Renal cortical epithelial cell (primary cell): ENCODE measurements at regions not wholly inside any gene's neighbourhood (a gene's known extent, or its start where the extent isn't known, plus 50 kb on each side); places are given as distances from the start of the nearest gene placed in this dataset.
"Not testable (repeated sequence)": the region's sequence is repeated elsewhere in the genome, so short reads cannot be mapped to it uniquely, and the experiment has no call there.

ENCODE experiments used
- DNase-seq: peaks from one replicate; pipeline ENCODE4 v3.0.0-alpha.2; 2011; ENCODE audit warnings: low read depth

- DNase-seq, result peak; percentile 23
Measured at GRCh38 chr5:92992073-92992472, 588.9 kb downstream of the NR2F1-AS1 start.

DNA sequence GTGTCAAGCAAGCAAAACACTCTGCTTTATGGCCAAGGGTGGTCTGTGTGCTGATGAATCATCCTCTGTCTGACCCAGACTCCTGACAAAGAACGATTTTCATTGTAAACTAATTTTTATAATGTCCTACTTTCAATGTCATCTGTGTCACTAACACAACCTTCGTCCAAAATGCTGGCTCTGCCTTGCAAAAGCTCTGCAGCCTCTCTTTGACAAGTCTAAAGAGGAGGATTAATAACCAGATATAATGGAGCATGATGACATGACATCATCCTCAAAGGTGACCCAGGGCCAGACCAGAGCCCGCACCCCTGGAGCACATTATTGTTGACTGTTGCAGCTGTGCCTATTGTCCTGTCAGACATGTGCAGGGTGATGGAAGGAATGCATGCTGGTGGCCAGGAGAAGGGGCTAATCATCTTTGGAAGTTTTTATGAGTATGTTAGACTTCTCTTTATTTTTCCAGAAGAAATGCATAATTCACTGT, 589.4 kb downstream of the NR2F1-AS1 start:
- DNase-seq, result no peak

DNA sequence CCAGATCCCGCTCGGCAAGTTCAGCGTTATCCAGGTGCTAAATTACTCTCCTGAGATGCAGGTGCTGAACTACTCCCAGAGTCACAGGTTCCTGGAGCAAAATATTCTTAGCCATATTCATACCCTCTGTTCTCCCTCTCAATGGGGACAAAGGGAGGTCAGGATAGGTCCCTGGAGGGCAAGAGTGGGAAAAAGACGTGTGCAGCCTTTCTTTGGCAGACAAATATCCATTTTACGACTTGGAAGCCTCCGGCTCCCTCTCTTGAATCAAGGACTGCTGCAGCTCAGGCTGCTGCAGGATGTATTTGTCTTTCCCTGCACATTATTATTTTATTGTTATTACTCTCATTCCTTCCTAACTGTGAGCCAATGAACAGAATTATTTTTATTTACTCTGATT, 590.2 kb downstream of the NR2F1-AS1 start:
- no peak for DNase-seq

- peak; percentile 79 for DNase-seq
Measured at GRCh38 chr5:92981001-92981400, 600.0 kb downstream of the NR2F1-AS1 start.

DNA sequence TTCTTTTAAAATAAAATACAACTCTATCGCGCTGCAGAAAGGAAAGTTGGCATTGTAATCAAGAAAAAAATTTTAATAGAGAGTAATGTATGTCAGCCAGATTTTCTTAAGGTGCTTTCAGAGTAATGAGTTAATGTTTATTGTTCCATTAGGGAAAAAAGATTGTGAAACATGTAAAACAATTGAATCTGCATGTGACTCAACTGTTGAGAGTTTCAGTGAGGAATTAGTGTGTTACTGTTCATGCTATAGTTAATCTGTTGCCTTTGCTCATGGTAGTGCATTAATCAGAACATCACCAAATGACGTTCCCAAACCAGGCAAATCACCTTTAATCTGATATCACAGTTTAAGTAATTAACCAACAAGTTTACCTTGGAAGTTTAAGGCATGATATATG, 600.5 kb downstream of the NR2F1-AS1 start:
- peak; percentile 94 for DNase-seq

GRCh38 chr5:92979716-92980115, 601.3 kb downstream of the NR2F1-AS1 start:
- no peak for DNase-seq

- no peak for DNase-seq
Measured at GRCh38 chr5:92977846-92978540, 603.0 kb downstream of the NR2F1-AS1 start.

DNA sequence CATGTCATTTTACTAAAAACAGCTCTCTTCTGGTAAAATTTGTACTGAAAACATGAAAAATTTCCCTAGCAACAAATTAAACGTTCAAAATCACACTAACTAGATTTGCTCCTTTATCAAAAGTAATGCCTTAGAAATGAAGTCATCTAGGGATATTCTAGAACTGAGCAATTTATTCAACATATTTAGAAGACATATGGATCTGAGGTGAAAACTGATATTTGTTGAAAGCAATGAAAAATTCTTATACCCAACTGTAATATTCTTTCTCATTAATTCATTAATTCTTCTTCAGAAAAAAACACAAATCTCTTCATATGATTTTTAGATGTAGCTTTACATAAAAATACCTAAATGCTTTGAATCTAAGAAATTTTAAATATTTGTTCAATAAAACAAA, 604.9 kb downstream of the NR2F1-AS1 start:
- no peak for DNase-seq

DNA sequence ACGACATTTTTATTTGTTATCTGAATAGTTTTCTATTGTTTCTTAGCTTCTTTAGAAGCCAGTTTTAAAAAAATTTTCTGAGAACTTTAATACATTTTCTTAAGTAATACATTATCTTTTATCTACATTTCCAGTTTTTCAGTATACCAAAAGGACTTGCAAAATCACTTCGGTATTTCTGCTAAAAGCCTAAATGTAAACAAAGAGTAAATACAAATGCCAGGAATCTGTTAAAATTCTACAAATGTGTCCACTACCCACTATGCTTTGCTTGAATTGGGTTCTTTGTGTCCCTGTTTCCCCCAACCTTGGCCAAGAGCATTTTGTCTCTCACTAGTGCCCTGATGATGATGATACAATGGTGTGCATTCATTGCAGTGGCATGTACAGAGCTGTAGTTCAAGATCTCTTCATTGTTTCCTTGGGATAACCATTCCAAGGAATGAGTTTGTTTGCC, 611.2 kb downstream of the NR2F1-AS1 start:
- no peak for DNase-seq

- no peak for DNase-seq
Measured at GRCh38 chr5:92969191-92969780, 611.7 kb downstream of the NR2F1-AS1 start.

GRCh38 chr5:92963800-92964199, 617.2 kb downstream of the NR2F1-AS1 start:
- DNase-seq, result no peak

GRCh38 chr5:92962752-92963151, 618.3 kb downstream of the NR2F1-AS1 start:
- DNase-seq, result no peak

DNA sequence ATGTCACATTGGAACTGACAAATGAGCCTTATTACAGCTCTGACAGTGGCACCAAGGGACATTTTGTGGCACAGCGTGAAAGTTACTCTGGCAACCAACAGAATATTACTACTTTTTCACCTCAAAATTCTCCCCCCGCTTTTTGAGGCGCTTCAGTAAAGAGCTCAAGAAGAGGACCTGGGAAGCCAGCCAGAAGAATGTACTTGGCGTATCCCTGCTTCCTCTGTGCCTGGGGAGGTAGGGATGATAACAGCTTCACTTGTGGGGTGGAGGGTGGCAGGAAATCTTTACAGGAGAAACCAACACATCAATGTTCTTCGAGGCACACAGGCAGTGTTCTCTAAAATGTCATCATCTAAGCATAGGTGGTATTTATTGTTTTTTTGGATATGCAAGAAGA, 624.1 kb downstream of the NR2F1-AS1 start:
- no peak for DNase-seq

DNA sequence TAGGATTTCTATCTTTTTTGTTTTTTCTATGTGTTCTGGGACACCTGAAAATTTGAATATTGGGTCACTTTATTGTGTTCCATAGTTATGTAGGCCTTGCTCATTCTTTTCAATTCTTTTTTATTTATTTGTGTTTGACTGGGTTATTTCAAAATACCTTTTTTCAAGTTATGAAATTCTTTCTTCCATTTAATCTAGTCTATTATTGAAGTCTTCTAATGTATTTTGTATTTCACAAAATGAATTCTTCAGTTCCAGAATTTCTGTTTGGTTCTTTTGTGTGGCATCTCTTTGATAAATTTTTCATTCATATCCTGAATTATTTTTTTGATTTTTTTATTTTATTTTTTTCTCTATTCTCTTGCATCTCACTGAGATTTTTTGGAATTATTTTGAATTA, 628.8 kb downstream of the NR2F1-AS1 start:
- no peak for DNase-seq

DNA sequence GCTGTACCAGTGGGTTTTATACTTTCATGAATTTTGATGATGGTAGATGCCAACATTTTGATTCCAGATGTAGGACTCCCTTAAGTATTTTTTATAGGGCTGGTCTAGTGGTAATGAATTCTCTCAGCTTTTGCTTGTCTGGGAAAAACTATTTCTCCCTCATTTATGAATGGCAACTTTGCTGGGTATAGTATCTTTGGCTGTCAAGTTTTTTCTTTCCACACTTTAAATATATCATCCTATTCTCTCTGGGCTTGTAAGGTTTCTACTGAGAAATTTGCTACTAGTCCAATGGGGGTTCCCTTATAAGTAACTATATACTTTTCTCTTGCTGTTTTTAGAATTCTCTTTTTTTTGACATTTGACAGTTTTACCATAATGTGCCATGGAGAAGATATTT, 629.3 kb downstream of the NR2F1-AS1 start:
- DNase-seq, result no peak

- DNase-seq, result no peak
Measured at GRCh38 chr5:92946546-92946945, 634.5 kb downstream of the NR2F1-AS1 start.

DNA sequence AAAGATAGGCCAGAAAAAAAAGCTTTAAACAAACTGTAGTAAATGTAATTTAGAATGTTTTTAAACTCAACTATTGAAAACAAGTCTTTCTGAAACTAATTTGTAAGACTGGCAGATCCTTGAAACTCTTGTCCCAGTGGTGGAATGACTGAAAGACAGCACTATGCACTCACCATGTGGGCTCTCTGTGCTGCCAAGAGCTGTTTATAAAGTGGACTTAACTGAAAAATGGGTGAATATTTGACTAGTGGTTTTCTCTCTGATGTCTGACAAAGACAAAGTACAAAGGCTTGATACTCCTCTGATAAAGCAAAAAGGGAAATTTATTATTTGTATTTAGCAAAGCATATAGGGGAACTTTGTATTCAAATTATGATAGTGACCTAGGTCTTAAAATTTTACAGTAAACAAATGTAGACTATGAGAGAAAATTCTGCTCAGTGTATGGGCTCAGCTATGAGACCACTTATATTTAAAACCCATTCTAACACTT, 635.4 kb downstream of the NR2F1-AS1 start:
- peak; percentile 82 for DNase-seq

- peak; percentile 63 for DNase-seq
Measured at GRCh38 chr5:92944903-92945604, 636.0 kb downstream of the NR2F1-AS1 start.

DNA sequence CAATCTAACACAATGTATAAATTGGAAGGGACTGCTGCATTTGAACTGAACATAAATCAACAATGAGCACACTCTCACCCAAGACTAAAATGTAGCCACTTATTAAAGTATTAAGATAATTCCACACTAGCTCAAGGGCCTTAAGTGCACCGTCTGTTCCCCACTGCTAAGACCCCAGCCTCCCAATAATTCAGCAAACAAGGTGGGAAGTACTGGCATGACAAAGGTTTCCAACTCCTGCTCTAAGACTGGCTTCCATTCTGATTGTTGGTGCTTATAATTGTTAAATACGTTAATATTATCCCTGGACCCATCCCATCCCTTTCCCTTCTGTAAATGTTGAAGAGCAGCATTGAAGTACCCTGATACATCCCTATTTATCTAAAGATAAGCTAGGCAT, 636.7 kb downstream of the NR2F1-AS1 start:
- DNase-seq, result no peak

DNA sequence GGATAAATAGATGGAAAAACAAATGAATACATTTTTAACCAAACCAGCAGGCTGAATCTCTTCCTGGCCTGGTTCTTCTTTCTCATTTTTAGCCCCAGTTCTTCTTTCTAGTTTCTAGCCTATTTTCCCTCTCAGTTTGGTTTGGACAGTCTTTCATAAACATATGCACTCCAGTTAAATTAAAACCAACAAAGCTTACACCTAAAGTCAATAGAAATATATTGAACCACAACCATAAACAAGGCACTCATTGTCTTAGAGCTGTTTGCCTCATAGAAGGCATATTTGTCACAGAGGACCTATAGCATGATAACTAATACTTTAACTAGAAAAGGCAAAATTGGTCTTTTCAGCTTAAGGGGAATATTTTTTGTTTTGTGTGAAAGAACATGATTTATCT, 638.3 kb downstream of the NR2F1-AS1 start:
- DNase-seq, result no peak

GRCh38 chr5:92941806-92942205, 639.2 kb downstream of the NR2F1-AS1 start:
- no peak for DNase-seq

DNA sequence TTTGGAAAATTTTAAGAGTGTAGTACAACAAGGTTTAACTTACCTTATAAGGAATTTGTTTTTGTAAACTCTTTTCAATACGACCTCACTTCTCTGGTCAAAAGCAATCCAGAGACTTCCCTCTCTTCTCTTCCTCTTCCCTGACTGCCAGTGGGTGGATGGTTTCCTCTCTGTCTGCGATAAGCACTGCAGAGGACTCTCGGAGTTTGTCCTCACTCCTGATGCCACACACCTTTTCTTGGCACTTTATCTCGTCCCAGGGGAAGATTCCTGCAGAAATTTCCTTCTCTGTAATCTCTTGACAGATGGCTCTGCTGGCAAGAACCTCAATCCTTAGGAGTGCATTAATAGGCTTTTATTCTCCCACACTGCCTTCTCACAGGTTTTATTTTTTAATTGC, 641.6 kb downstream of the NR2F1-AS1 start:
- no peak for DNase-seq

DNA sequence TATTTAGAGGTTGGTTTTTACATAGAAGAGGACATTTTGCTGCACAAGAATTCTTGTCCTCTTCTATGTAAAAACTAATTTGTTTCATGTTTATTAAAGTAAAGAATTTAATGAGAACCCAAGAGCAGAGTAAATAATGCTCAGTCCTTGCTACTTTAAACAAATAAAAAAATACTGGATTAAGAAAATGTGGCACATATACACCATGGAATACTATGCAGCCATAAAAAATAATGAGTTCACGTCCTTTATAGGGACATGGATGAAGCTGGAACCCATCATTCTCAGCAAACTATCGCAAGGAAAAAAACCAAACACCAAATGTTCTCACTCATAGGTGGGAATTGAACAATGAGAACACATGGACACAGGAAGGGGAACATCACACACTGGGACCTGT, 643.6 kb downstream of the NR2F1-AS1 start:
- not testable (repeated sequence) for DNase-seq
